ENCODE measurements at regions not wholly inside any gene's neighbourhood (a gene's known extent, or its start where the extent isn't known, plus 50 kb on each side); places are given as distances from the start of the nearest gene placed in this dataset.

DNA sequence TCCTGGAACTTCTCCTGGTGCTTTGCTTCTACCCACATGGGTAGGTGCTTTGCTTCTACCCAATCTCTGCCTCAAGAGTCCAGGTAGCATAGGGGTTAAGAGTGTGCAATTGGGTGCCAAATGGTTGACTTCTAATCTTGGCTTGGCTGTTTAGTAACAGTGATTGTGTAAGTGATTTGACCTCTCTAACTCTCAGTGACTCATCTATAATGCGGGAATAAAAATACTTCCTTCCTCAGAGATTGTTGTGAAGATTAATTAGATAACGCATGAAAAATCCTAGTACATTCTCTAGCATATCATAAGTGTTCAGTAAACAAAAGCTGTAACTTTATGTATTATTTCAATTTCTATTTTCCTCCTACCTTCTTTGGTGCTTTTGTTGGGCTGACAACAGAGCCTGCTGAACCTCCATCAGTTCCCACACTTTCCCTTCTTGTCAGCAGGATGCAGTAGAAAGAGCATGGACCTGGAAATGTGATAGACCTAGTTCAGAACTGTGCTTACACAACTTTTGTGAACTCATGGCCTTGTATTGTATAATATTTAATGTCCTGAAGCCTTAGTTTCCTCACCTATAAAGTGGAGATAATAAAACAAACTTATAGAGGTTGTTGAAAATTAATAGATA is 72.9 kb upstream of the SMIM36 start:
- DNase-seq (ENCODE audit: low spot score) = no peak

DNA sequence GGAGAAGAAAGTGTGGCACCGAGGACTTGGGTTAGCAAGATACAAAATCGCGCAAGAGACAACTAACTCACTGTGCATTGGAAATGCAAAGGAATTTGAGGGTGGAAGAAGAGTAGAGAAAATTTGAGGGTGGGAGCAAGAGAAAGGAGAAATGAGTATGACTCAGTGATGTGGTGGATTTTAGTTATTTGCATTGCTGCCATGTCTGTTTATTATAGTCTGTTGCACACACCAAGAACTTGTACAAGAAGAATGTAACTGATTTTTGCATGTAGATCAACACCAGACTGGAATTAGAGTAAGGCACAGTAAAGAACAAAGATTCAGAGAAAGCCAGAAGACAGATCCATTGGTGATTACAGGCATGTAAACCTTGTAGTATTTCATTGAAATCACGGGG is 71.6 kb upstream of the SMIM36 start:
- no peak for DNase-seq (ENCODE audit: low spot score)

DNA sequence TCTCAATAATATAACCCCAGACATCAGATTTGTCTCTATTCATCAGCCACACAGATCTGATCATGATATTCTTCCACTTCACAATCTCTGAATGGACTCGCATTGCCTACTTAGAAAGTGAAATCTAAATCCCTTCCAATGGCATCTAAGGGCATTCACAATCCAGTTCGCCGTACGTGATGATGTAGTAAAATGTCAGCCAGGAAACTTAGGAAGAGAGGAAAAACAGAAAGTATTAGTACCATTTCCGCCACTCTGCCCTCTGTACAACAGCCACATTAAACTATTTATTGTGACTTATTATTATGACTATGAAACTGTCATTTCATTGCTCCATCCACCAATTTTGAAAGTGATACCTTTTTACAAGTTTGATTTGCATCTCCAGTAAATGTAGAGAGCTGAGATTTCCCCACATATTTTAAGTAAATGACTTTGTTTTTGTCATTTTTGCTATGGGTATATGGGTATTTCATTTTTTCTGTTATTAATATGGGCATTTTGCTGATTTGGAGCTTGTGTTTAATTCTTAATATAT is 69.4 kb upstream of the SMIM36 start:
- DNase-seq (ENCODE audit: low spot score) = no peak

DNA sequence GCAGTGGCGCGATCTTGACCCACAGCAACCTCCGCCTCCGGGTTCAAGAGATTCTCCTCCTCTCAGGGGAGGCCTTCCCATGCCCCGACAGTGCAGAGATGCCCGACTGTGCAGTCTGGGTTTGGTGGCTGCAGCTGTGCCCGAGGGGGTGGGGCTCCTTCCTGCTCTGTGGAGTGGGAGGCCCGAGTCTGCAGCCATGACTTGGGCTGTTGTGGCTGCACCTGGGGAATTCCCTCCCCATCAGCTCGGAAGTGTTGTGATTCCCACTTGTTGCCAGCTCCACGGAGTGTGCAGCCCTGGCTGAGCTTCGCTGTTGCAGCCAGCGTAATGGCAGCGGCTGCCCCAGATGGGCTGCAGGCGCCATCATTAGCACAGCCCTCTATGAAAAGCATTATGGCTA is 66.4 kb upstream of the SMIM36 start:
- DNase-seq (ENCODE audit: low spot score) = peak; percentile 30

DNA sequence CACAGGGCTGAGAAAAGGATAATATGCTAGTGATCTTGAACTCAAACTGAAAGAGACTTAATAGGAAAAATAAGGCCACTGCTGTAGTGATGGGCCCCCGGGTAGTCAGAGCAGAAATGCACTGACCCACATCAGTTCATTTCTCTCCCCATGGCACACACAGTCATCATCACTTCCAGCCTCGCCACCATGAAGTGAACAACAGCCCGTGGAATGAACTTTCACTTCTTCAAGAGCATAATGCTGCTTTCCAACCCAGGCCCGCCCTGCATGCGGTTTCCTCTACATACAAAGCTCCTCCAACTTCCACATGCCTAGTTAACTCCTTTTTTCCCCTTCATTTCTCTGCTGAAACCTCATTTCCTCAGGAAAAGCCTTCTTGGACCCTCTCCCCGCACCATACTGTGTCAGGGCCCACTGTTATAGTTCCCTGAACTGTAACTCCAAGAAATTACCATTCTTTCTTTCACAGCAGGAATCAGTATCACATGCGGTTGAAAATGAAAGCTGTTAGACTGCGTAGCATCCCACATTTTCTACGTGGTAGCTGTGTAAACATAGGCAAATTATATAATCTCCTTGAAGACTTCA is 65.8 kb upstream of the SMIM36 start:
- DNase-seq (ENCODE audit: low spot score) = peak; percentile 45

DNA sequence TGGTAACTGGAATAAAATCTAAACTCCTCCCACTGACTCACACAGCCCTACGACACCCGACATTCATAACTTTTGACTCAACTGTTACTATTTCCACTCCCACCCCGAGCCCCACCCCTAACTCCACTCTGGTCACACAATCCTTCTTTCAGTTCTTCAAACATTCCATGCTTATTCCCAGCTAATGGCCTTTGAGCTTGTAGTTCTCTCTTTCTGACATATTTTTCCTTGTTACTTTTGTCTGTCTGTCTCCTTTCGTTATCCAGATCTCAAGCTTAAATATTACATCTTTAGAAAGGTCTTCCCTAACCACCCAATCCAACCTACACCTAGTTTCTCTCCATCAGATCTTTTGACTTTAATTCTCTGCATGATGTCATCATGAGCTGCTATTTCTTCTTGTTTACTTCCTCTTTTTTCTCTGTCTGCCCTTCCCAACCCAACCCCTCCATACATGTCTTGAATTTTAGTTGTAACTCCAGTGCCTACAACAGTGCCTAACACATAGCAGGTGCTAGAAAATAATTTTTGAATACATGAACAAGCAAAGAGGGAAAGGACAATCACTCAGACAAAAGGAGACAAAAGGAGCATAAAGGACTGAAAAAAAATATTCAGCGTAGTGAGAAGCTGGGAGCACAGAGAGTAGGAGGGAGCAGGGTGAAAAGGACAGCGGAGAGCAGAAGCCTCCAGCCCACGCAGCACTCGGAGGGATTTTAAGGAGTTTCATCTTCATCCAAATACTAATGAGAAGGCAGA is 65.2 kb upstream of the SMIM36 start:
- no peak for DNase-seq (ENCODE audit: low spot score)

DNA sequence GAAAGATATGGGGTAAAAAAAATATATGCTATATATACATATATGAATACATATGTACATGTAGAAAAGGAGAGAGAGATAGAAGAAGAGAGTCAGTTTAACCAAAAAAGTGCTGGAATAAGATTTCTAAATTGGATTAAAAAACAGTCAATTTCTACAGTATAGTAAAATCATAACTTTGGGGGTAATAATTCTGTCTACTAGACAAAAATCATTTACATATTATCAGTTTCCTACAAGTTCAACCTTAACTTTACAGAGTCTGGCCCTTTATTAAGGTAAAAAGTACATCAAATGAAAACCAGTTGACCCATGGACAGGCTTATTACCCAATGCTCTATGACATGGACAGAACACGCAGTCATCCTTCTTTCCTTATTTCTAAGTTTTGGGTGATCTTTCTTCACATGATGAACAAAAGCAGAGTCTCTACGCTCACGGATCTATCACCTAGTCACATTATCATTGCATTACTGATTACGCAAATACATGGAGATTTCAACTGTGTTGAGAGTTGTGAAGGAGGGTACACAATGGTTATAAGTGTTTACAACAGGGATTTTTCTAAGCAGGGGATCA is 63.9 kb upstream of the SMIM36 start:
- no peak for DNase-seq (ENCODE audit: low spot score)

DNA sequence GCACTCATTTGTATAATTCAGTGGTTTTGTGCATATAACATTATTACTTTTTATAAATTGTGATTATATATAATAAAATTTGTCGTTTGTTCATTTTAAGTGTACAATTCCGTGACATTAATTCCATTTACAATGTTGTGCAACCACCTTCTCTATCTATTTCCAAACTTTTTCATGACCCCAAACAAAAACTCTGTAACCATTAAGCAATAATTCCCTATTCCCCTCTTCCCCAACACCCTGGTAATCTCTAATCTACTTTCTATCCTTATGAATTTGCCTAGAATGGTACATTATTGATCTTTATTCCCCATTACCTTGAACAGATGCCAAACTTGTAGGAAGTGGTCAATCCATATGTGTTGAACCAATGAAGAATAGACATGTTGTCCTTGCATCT is 61.3 kb upstream of the SMIM36 start:
- DNase-seq (ENCODE audit: low spot score) = no peak

DNA sequence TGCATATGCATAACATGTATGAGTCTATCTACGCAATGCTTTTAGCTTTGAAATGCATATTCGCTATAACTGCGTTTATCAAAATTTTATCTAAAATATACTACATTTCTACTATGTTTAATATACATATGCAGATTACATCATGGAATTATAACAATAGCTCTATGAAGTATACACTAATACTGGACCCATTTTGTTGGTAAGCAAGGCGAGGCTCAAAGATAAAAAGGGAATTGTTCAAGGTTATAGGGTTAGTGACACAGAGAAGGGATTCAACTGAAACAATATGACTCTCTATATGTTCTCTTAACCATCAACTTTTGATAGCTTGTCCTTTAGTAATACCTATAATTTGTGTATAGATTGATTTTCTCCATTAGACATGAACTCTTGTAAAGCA is 60.9 kb upstream of the SMIM36 start:
- no peak for DNase-seq (ENCODE audit: low spot score)

DNA sequence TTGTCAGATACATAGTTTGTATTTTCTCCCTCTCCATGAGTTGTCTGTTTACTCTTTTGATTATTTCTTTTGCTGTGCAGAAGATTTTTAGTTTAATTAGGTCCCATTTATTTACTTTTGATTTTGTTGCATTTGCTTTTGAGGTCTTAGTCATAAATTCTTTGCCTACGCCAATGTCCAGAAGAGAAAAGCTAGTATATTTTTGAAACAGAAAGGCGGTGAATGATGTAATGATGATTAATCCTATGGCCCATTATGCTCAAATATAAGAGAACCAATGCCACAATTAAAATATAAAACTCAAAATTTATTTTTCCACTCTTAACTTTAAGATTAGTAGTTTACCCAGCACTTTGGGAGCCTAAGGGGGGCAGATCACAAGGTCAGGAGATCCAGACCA is 59.8 kb upstream of the SMIM36 start:
- DNase-seq (ENCODE audit: low spot score) = no peak

DNA sequence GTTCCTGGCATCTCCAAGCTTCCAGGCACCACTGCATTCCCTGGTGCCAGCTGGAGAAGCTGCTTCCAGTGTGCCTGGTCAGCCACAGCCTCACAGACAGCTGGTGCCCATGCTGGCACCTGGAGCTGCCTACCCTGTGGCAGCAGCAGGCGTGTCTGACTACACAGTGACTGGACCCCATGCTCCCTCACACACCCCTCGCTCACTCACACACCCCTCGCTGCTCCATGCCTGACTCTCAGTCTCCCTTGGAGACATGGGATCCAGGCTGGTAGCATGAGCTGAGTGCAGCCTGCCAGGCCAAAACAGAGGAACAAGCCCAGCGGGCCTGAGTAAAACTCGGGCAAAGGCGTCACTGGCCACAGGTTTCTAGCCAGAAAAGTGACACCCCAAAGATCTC is 59.1 kb upstream of the SMIM36 start:
- DNase-seq (ENCODE audit: low spot score) = no peak

DNA sequence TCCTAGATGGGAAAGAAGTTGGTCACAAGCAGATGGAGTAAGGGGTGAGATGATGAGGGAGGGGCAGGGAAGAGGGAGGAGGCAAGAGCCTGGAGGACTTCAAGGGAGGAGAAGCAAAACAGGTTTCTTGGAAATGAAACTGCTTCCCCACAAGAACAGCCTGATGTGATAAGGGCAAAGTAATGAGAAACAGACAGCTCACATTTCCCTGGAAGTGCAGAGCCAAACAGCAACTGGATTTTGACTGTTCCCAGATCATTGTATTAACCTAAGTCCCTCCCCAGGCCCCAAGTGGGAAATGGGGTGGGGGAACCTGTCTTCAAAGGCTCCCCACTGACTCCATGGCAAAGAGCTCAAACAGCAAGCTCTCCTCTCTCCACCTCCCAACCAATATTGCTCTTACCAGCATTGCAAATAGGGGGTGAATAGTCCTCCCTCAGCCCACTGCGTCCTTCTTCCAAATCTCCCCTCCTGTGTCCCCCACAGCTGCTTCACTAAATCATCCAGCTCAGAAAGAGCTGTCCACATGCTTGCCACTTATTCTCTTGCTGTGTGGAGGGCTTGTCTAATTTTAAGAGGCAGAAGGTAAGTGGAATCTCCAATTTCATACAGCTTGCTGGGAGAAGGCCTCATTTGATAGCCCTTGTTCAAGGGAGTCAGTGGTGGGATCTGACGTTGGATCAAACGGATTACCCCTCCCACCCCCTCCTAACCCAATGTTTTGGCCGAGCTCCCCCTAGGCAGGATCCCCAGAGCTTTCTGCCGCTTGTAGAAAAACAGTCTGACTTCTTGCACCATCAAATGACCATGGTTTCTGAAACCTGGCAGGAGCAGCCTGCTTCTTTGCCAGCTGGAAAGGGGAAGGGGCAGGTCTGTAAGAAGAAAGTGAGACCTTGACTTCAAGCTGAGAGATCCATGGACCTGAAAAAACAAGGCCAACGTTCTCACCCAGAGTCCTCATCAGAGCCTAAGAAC is 56.3 kb upstream of the SMIM36 start:
- DNase-seq (ENCODE audit: low spot score) = no peak

DNA sequence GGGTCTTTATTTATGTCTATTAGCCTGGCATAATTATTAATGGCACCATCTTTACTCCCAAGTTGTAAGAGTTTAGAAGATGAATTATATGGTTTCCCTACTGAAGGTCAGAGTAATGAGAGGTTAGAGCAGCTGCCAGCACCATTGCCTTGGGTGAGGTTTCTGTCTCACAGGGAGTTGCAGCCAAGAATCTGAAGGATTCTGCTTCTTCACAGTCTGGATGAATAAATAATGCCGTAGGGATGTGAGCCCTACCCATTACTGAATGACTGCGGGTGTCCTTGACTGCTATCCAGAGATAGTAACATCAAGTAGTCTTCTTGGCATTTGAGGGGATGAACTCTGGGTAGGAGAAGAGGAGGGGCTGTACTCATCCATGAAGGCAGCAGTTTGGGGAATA is 52.8 kb upstream of the SMIM36 start:
- no peak for DNase-seq (ENCODE audit: low spot score)

DNA sequence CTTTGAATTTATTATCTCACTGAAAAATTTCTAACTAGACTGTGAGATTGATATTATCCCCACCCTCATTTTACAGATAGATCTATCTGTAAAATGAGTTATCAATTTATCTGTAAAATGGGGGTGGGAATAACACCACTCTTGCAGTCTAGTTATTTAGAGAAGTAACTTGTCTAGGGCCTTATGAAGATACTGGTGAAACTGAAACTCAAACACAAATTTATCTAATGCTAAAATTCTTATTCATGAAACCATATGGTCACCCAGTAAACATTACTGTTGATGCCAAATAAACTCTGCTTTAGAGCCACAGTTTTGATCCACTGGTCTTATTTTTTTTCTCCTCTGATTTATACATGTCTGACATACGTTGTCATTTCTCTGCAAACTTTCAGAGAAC is 52.1 kb upstream of the SMIM36 start:
- DNase-seq (ENCODE audit: low spot score) = no peak

DNA sequence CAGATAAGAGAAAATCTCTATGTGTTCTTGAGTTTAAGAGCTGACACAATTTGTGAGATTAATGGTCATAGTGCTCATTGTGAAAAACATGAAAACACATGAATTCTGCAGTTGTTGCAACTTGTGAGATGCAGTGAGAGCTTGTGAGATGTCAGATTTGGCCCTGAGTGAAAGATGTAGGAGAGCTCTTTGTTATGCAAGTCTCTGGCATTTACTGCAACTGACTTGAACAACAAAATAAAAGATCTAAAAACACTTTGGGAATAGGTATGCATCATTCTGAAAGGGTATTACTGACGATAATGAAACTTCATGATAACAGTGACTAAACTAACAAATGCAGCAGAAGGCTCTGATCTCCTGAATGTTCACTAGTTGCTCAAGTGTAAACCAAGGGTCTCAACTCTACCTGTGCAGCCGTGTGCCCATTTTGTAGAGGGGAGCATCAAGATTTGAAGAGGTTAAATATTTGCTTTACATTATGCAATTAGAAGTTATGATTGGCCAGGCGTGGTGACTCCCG is 50.8 kb upstream of the SMIM36 start:
- no peak for DNase-seq (ENCODE audit: low spot score)

DNA sequence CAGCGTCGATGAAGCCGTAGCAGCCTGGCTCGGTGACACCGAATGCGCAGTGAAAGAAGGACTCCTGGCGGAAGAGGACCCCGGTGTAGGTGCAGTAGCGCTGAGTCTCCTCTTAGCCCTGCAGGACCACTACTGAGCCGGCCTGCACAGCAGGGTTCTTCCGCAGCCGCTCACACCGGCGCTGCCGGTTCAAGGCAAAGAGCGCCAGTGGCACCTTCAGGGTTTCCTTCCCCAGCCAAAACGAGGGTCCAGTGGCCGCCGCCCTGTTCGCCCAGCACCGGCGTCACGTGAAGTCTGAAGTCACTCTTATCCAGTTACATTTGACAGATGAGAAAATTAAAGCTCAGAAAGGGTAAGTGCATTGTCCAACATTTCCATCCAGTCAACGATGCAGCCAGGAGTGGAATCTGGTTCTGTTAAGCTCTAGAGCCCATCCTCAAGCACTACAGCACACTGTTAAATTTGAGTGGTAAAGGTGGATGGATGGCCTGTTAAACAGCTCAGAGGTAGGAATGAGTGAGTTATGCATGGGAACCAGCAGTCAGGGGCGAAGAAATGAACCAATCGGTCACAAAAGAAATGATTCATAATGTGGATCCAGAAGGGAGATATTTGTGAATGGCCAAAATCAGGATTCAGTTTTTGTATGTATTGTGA is 50.2 kb upstream of the SMIM36 start:
- no peak for DNase-seq (ENCODE audit: low spot score)

Data from CD4-positive, alpha-beta T cell treated with Interleukin-6 at 100 ng/mL for 8 hours (primary cell).